ENCODE measurements at regions not wholly inside any gene's neighbourhood (a gene's known extent, or its start where the extent isn't known, plus 50 kb on each side); places are given as distances from the start of the nearest gene placed in this dataset.
"Not testable (repeated sequence)": the region's sequence is repeated elsewhere in the genome, so short reads cannot be mapped to it uniquely, and the experiment has no call there.

DNA sequence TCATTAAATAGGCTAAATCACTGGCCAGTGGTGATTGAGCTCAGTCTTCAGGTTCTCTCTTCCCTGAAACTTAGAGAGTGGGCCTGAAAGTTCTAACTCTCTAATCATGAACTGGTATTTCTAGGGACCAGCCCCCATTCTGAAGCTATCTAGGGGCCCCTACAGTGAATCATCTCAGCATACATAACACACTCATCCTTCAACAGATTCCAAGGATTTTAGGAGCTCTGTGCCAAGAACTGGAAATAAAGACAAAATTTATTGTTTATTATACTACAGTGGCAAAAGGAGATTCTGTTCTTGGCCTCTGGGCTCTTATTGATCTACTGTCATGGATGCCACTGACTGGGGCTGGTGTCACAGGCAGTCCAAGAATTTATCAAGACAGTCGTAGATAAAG, 263.8 kb upstream of the IGFBP7 start:
- no peak for DNase-seq

GRCh38 chr4:57371671-57372070, 261.5 kb upstream of the IGFBP7 start:
- DNase-seq, result no peak

- no peak for DNase-seq
Observed at GRCh38 chr4:57370691-57371090, 260.5 kb upstream of the IGFBP7 start.

- no peak for DNase-seq
Observed at GRCh38 chr4:57369446-57369845, 259.3 kb upstream of the IGFBP7 start.

DNA sequence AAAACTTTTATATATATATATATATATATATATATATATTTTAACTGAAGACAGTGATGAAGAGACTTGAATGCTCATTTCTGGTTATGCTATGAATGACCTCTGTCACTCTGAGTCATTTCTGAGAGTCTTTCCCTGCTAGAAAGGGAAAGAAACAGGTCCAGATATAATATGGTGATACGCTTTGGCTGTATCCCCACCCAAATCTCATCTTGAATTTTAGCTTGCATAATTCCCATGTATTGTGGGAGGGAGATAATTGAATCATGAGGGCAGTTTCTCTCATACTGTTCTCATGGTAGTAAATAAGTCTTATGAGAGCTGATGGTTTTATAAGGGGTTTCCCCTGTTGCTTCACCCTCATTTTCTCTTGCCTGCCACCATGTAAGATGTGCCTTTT, 254.1 kb upstream of the IGFBP7 start:
- no peak for DNase-seq

- DNase-seq, result no peak
Observed at GRCh38 chr4:57363346-57363745, 253.2 kb upstream of the IGFBP7 start.

GRCh38 chr4:57360681-57361080, 250.5 kb upstream of the IGFBP7 start:
- no peak for DNase-seq

GRCh38 chr4:57355101-57355665, 245.0 kb upstream of the IGFBP7 start:
- DNase-seq, result no peak

GRCh38 chr4:57351731-57352130, 241.5 kb upstream of the IGFBP7 start:
- no peak for DNase-seq

DNA sequence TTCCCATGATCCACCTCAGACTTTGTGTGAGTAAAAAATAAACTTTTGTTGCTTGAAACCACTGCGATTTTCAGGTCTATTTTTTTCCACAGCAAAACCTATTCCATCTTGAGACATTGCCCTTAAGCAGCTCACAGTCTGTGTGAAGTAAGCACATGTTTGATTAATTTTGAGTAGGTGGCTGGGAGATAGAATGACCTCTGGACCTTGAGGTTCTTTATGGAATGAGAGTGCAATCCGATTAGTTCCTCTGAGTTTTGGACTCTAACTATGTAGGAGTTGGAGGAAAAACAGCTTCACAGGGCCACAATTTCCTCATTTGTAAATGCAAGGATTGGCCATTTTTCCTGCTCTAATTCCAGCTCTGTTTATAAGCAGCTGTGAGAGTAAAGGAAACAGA, 234.1 kb upstream of the IGFBP7 start:
- no peak for DNase-seq

- no peak for DNase-seq
Observed at GRCh38 chr4:57342411-57342810, 232.2 kb upstream of the IGFBP7 start.

GRCh38 chr4:57338861-57339260, 228.7 kb upstream of the IGFBP7 start:
- DNase-seq, result not testable (repeated sequence)

DNA sequence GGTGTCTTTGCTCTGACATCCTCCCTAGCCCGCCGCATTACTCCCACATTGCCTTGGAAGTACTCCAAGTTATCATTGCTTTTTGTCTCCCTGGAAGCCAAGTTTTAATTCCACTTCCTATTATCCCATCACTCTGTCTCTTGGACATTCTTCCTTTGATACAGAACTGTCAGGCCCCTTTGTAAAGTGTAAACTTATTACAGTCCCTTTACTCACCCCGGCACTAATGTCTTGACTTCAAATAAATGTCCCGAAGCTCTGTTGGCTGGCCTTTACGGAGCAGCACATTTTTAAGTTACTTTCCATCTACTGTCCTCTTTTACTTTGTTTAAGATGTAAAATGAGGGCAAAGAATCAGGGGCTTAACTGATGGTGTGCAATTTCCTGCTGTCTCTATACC, 223.5 kb upstream of the IGFBP7 start:
- DNase-seq, result no peak

GRCh38 chr4:57331959-57332358, 221.8 kb upstream of the IGFBP7 start:
- DNase-seq, result no peak

- no peak for DNase-seq
Observed at GRCh38 chr4:57329279-57329678, 219.1 kb upstream of the IGFBP7 start.

DNA sequence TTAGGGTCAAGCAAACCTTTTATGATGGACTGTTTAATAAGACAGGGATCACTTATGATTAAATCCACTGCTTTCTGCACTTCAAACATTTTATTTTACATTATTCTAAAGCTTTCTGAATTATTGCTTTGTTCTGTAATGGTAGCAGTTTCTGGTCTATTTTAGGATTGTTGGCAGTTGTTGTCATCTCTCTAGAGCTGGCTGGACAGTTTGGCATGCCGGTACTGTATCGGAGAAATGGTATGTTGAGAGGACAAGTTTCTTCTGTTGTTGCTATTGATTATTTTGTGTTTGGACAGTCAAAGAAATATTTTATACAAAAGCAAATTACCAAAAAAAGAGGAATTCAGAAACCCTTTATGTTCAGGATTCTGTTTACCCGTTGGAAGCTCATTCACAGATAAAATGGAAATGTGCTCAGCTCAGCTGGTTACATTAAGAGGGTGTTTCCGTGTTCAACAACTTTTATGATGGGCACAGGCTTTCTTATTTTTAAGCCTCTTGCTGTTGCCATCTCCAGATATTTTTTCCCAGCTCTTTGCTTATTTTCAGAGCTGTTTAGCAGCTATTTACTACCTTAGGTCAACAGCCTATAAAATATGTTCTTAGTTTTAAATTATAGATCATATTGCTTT, 214.6 kb upstream of the IGFBP7 start:
- no peak for DNase-seq

DNA sequence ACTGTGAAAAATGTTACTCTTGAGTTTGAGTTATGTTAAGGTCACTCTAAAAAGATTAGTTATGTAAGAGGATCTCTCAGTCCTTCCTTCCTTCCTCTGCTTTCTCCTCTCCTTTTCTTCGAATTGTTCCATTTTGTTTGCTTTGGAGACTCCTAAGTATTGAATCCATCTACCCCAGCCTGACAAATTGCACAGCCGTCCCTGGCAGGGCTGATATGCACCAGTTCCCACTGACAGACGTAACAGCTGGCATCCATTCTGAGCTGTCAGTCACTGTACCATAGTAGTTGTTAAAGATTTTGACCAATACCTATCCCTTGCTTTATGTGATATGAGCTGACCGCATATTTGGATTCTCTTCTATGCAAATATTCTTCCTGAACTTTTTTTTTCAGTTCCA, 210.7 kb upstream of the IGFBP7 start:
- no peak for DNase-seq

- DNase-seq, result no peak
Observed at GRCh38 chr4:57320217-57320616, 210.0 kb upstream of the IGFBP7 start.

GRCh38 chr4:57318703-57319102, 208.5 kb upstream of the IGFBP7 start:
- no peak for DNase-seq

DNA sequence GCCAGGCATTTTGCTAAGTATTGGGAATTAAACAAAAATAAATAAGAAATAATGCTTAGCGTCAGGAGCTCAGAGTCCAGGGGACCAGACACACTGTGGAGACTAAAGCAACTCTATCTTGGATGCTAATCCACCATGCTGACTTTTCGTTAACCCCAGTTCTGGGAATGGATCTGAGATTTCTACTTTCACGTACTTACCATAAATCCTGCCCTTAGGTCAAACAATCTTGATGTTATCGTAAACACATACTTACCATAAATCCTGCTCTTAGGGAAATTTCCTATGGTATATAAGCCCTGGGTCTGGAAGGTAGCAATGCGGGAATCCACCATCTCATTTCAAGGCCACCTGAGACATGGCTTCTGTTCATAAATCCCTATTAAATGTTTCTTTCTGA, 204.5 kb upstream of the IGFBP7 start:
- DNase-seq, result no peak

- DNase-seq, result no peak
Observed at GRCh38 chr4:57312296-57312695, 202.1 kb upstream of the IGFBP7 start.

DNA sequence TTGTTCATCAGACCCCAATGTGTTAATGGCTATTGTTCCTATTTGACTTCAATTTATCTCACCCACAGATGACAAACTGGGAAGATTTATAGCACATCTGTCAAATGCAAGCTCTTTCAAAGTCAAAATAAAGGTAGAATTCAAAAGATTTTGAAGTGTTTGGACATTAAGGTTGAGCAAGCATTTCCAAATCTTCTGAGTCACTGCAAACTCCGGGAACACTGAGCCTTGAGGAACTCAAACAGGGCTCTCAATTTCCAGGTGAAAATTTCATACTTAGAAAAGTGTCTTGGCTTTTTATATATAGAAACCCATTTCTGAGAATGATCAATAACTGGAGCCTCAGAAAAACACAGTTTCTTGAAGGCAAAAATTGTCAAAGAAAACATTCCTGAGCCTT, 199.5 kb upstream of the IGFBP7 start:
- no peak for DNase-seq

- no peak for DNase-seq
Observed at GRCh38 chr4:57308301-57308700, 198.1 kb upstream of the IGFBP7 start.

GRCh38 chr4:57305836-57306235, 195.7 kb upstream of the IGFBP7 start:
- DNase-seq, result no peak

DNA sequence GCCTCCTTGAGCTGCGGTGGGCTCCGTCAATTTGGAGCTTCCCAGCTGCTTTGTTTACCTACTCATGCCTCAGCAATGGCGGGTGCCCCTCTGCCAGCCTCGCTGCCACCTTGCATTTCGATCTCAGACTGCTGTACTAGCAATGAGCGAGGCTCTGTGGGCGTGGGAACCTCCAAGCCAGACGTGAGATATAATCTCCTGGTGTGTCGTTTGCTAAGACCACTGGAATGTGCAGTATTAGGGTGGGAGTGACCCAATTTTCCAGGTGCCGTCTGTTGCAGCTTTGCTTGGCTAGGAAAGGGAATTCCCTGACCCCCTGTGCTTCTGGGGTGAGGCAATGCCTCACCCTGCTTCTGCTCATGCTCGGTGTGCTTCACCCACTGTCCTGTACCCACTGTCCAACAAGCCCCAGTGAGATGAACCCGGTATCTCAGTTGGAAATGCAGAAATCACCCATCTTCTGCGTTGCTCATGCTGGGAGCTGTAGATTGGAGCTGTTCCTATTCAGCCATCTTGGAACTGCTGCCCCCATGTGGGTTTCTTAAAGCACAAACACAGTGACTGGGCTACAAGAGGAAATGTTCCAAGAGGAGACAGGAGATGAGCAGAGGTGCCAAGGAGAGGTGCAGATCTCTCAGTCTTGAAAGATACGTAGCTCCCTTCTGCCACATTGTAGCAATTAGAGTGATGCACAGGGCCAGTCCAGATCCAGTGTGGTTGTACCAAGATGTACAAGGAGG, 193.0 kb upstream of the IGFBP7 start:
- no peak for DNase-seq
